ENCODE measurements at regions not wholly inside any gene's neighbourhood (a gene's known extent, or its start where the extent isn't known, plus 50 kb on each side); places are given as distances from the start of the nearest gene placed in this dataset.

DNA sequence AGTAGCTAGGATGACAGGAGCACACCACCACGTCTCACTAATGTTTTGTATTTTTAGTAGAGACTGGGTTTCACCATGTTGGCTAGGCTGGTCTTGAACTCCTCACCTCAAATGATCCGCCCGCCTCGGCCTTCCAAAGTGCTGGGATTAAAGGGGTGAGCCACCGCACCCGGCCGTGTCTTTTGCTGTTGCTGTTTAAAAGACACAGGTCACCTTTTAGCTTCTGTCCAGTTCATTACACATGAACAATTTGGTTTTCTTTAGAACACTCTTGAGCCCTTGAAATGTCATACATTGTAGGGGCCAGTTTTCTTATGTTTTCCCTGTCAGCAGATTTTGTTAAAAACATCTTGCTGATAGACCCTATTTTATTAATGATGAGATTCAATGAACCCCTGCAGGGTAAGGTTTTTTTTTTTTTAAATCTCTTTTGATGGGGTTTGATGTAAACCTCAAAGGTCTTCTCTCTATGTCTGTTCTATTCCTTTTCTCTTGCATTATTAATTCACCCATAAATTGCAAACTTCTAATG is 61.0 kb upstream of the AGPS start:
- TF ChIP-seq, protein P1, sequence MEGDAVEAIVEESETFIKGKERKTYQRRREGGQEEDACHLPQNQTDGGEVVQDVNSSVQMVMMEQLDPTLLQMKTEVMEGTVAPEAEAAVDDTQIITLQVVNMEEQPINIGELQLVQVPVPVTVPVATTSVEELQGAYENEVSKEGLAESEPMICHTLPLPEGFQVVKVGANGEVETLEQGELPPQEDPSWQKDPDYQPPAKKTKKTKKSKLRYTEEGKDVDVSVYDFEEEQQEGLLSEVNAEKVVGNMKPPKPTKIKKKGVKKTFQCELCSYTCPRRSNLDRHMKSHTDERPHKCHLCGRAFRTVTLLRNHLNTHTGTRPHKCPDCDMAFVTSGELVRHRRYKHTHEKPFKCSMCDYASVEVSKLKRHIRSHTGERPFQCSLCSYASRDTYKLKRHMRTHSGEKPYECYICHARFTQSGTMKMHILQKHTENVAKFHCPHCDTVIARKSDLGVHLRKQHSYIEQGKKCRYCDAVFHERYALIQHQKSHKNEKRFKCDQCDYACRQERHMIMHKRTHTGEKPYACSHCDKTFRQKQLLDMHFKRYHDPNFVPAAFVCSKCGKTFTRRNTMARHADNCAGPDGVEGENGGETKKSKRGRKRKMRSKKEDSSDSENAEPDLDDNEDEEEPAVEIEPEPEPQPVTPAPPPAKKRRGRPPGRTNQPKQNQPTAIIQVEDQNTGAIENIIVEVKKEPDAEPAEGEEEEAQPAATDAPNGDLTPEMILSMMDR (IDR thresholded peaks at IDR 0.05) = no peak
- no peak for TF ChIP-seq POLR2A (IDR thresholded peaks at IDR 0.05)
